ENCODE measurements at regions not wholly inside any gene's neighbourhood (a gene's known extent, or its start where the extent isn't known, plus 50 kb on each side); places are given as distances from the start of the nearest gene placed in this dataset.
A peak's percentile ranks its signal among the peaks of the same experiment; 100 is the strongest.
"Not testable (repeated sequence)": the region's sequence is repeated elsewhere in the genome, so short reads cannot be mapped to it uniquely, and the experiment has no call there.

GRCh38 chr3:106816838-106817237 lies 560.4 kb upstream of the CCDC54 start:
- DNase-seq (ENCODE audit: low spot score) = no peak

- DNase-seq (ENCODE audit: low spot score) = no peak
Observed at GRCh38 chr3:106817706-106818105, 559.5 kb upstream of the CCDC54 start.

GRCh38 chr3:106819440-106819839 lies 557.8 kb upstream of the CCDC54 start:
- DNase-seq (ENCODE audit: low spot score) = no peak

- no peak for DNase-seq (ENCODE audit: low spot score)
Observed at GRCh38 chr3:106820726-106821362, 556.4 kb upstream of the CCDC54 start.

- DNase-seq (ENCODE audit: low spot score) = no peak
Observed at GRCh38 chr3:106821801-106822200, 555.4 kb upstream of the CCDC54 start.

- DNase-seq (ENCODE audit: low spot score) = no peak
Observed at GRCh38 chr3:106822204-106822603, 555.0 kb upstream of the CCDC54 start.

GRCh38 chr3:106823701-106824100 lies 553.5 kb upstream of the CCDC54 start:
- no peak for DNase-seq (ENCODE audit: low spot score)

- DNase-seq (ENCODE audit: low spot score) = peak; percentile 23
Observed at GRCh38 chr3:106824856-106825255, 552.4 kb upstream of the CCDC54 start.

- peak; percentile 13 for DNase-seq (ENCODE audit: low spot score)
Observed at GRCh38 chr3:106825962-106826605, 551.2 kb upstream of the CCDC54 start.

- DNase-seq (ENCODE audit: low spot score) = no peak
Observed at GRCh38 chr3:106826791-106827311, 550.4 kb upstream of the CCDC54 start.

- no peak for DNase-seq (ENCODE audit: low spot score)
Observed at GRCh38 chr3:106827515-106828213, 549.6 kb upstream of the CCDC54 start.

GRCh38 chr3:106829206-106829605 lies 548.0 kb upstream of the CCDC54 start:
- no peak for DNase-seq (ENCODE audit: low spot score)

- no peak for DNase-seq (ENCODE audit: low spot score)
Observed at GRCh38 chr3:106830334-106830733, 546.9 kb upstream of the CCDC54 start.

- no peak for DNase-seq (ENCODE audit: low spot score)
Observed at GRCh38 chr3:106836906-106837305, 540.3 kb upstream of the CCDC54 start.

- DNase-seq (ENCODE audit: low spot score) = no peak
Observed at GRCh38 chr3:106837616-106838015, 539.6 kb upstream of the CCDC54 start.

- no peak for DNase-seq (ENCODE audit: low spot score)
Observed at GRCh38 chr3:106839576-106840280, 537.5 kb upstream of the CCDC54 start.

GRCh38 chr3:106840319-106840718 lies 536.9 kb upstream of the CCDC54 start:
- no peak for DNase-seq (ENCODE audit: low spot score)

- DNase-seq (ENCODE audit: low spot score) = no peak
Observed at GRCh38 chr3:106842151-106842550, 535.1 kb upstream of the CCDC54 start.

- no peak for DNase-seq (ENCODE audit: low spot score)
Observed at GRCh38 chr3:106844638-106845037, 532.6 kb upstream of the CCDC54 start.

GRCh38 chr3:106848099-106848498 lies 529.1 kb upstream of the CCDC54 start:
- no peak for DNase-seq (ENCODE audit: low spot score)

GRCh38 chr3:106850437-106850836 lies 526.8 kb upstream of the CCDC54 start:
- no peak for DNase-seq (ENCODE audit: low spot score)

- not testable (repeated sequence) for DNase-seq (ENCODE audit: low spot score)
Observed at GRCh38 chr3:106858321-106858720, 518.9 kb upstream of the CCDC54 start.
